Activated CD4-positive, alpha-beta T cell treated with anti-CD3 and anti-CD28 coated beads, Interleukin-2, amount 10 ng/mL, durations not matched to agents 24 days and 14 days (primary cell): ENCODE measurements at regions not wholly inside any gene's neighbourhood (a gene's known extent, or its start where the extent isn't known, plus 50 kb on each side); places are given as distances from the start of the nearest gene placed in this dataset.

Source experiments
- DNase-seq: peaks from one replicate; pipeline ENCODE4 v3.0.0; 2022
- H3K27ac Mint-ChIP-seq: one replicate; pipeline ENCODE4 v1.8.0; 2022; ENCODE audit warnings: mild to moderate bottlenecking, mixed read lengths
- H3K27me3 Mint-ChIP-seq: one replicate; pipeline ENCODE4 v1.8.0; 2022; ENCODE audit warnings: mixed read lengths
- H3K36me3 Mint-ChIP-seq: one replicate; pipeline ENCODE4 v1.8.0; 2022; ENCODE audit warnings: low read depth, mild to moderate bottlenecking, mixed read lengths
- H3K4me1 Mint-ChIP-seq: one replicate; pipeline ENCODE4 v1.8.0; 2021; ENCODE audit warnings: mixed read lengths
- H3K4me3 Mint-ChIP-seq: one replicate; pipeline ENCODE4 v1.8.0; 2022; ENCODE audit warnings: mild to moderate bottlenecking, moderate library complexity, mixed read lengths
- H3K9me3 Mint-ChIP-seq: one replicate; pipeline ENCODE4 v1.8.0; 2021; ENCODE audit warnings: mixed read lengths
- intact Hi-C: fragments of 100-400 bp; cut with micrococcal nuclease; formaldehyde crosslinking; loops from one replicate; pipeline ENCODE4 v1.15.1; 2023

DNA sequence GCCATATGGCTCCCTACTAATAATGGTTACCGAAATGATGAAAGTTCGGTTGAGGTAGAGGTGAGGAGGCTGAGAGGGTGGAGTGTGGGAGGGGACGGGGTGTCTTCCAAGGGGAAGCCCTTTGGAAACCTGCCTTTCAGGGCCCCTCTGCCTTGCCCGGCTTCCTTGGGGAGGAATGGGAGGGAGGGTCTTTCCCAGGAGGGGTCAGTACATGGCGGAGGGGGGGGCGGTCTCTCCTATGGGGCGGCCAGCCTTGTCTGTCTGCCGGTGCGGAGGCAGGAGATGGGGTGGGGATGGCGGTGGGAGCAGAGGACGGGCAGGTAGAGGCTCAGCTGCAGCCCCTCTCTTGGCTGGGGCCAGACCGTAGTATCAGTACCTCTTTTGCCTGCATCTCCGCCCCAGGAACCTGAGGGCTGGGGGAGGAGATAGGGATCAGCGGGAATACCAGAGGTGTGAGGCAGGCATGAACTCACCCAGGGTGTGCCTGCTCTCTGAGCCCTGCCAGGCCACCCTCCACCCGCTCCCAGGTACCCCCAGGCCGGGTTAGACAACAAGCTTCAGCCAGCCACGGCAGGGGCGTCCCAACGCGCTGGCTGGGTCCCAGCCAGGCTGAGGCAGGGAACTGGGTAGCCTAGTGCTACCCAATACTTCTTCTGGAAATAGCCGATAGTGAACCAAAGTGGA, 79.4 kb upstream of the POU3F1 start:
- Mint-ChIP-seq H3K27me3 (peaks cover under 1% of the 10 kb centered on the region), H3K4me1 (no peaks in the 10 kb centered on the region), H3K9me3 (no peaks in the 10 kb centered on the region), H3K27ac (no peak overlapping the region), H3K36me3 (no peaks in the 10 kb centered on the region), H3K4me3 (no peak overlapping the region)
- intact Hi-C loops = no loop called here
- DNase-seq = no peak

- Mint-ChIP-seq H3K4me1 (no peaks in the 10 kb centered on the region), H3K27ac (no peak overlapping the region), H3K4me3 (no peak overlapping the region), H3K9me3 (no peaks in the 10 kb centered on the region), H3K27me3 (no peaks in the 10 kb centered on the region), H3K36me3 (no peaks in the 10 kb centered on the region)
- no peak for DNase-seq
- intact Hi-C loops = no loop called here
Measured at GRCh38 chr1:38125016-38125415, 78.4 kb upstream of the POU3F1 start.

- H3K27me3 Mint-ChIP-seq = no peaks in the 10 kb centered on the region
- no peaks in the 10 kb centered on the region for H3K36me3 Mint-ChIP-seq
Measured at GRCh38 chr1:38123356-38124135, 77.0 kb upstream of the POU3F1 start.

DNA sequence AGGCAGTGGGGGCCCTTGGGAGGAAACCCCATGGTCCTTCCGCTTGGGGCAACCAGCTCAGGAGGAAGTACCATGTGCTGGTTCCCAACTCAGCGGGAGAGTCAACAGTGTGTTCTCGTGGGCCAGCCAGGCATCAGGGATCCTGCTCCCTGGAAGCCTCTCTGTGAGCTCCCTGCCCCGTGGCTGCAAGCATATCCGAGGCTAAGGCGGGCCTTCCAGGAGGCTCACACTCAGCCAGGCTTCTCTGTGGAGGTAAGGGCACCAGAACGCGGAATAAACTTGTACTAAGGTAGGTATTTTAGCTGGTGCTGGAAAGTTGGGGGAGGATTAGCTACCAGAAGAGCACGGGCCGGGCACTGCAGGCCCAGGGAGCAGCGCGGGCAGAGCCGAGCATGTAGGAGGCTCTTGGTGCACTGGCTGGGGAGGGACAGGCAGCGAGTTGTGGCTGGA, 74.7 kb upstream of the POU3F1 start:
- no peak overlapping the region for H3K27ac Mint-ChIP-seq
- intact Hi-C loops = no loop called here
- no peaks in the 10 kb centered on the region for H3K36me3 Mint-ChIP-seq
- H3K9me3 Mint-ChIP-seq = no peaks in the 10 kb centered on the region
- H3K27me3 Mint-ChIP-seq = no peaks in the 10 kb centered on the region
- H3K4me3 Mint-ChIP-seq = no peak overlapping the region
- no peak for DNase-seq
- H3K4me1 Mint-ChIP-seq = no peaks in the 10 kb centered on the region

More at GRCh38 chr1:38123356-38124135, 77.0 kb upstream of the POU3F1 start:
- Mint-ChIP-seq H3K27ac (no peak overlapping the region), H3K4me1 (no peaks in the 10 kb centered on the region), H3K9me3 (no peaks in the 10 kb centered on the region), H3K4me3 (no peak overlapping the region)
- intact Hi-C loops = no loop called here
- DNase-seq = no peak

DNA sequence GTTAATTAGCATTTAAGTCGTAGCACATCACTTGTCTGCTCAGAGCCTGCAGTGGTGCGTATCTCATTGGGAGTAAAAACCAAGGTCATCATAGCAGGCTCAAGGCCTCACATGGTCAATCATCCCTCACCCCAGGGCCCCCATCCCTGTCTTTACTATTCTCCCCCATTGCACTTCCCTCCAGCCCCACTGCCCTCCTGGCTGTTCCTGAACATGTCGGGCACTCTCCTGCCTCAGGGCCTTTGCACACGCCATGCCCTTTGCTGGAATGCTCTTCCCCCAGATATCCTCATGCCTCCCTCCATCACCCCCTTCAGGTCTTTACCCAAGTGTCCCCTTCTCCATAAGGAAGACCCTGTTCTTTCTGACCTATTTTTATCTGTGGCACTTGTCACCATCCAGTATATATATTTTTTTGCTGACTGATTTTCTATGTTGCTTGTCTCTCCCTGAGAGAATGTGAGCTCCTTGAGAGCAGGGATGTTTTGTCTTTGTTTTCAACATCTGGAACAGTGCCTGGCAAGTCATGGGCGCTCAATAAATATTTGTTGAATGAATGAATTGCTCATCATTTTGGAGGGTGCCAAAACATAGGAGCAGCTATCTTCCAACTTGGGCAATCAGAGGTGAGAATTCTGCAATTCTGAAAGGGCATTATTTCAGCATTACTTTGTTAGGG, 74.1 kb upstream of the POU3F1 start:
- H3K36me3 Mint-ChIP-seq = no peaks in the 10 kb centered on the region
- no peak overlapping the region for H3K27ac Mint-ChIP-seq
- no peaks in the 10 kb centered on the region for H3K9me3 Mint-ChIP-seq
- intact Hi-C loops = no loop called here
- no peaks in the 10 kb centered on the region for H3K4me1 Mint-ChIP-seq
- H3K4me3 Mint-ChIP-seq = no peak overlapping the region
- no peaks in the 10 kb centered on the region for H3K27me3 Mint-ChIP-seq
- no peak for DNase-seq

- H3K27ac Mint-ChIP-seq = no peak overlapping the region
- no peaks in the 10 kb centered on the region for H3K27me3 Mint-ChIP-seq
- intact Hi-C loops = no loop called here
- DNase-seq = no peak
- H3K4me1 Mint-ChIP-seq = no peaks in the 10 kb centered on the region
- no peak overlapping the region for H3K4me3 Mint-ChIP-seq
- no peaks in the 10 kb centered on the region for H3K36me3 Mint-ChIP-seq
- no peaks in the 10 kb centered on the region for H3K9me3 Mint-ChIP-seq
Measured at GRCh38 chr1:38118976-38119375, 72.4 kb upstream of the POU3F1 start.

- Mint-ChIP-seq H3K4me1 (no peaks in the 10 kb centered on the region), H3K9me3 (no peaks in the 10 kb centered on the region), H3K27me3 (no peaks in the 10 kb centered on the region), H3K4me3 (no peak overlapping the region), H3K27ac (no peak overlapping the region), H3K36me3 (no peaks in the 10 kb centered on the region)
- intact Hi-C loops = no loop called here
- no peak for DNase-seq
Measured at GRCh38 chr1:38117444-38117887, 70.9 kb upstream of the POU3F1 start.

DNA sequence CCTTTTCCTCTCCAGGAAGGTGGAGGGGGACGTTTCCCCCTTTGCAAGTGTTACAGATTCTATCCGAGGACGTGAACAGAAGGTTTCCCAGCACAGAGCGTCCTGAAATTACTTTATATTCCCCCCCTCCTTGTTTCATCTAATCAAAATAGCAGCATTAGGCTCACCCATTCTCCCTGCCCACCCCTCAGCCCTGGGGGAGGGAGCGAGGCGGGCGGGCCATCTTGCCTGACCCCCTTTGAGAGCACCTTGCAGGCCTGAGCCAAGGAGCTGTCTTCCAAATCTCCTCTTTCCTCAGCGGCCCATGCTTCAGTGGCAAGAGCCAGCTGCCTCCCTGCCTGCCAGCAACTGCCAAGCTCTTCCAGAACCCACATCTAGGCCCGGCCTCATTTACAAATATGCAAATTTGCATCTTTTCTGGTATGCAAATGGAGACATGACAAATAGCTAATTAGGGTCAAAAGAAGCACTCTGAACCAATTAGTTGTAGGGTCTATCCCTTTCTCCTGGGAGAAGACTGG, 69.1 kb upstream of the POU3F1 start:
- H3K9me3 Mint-ChIP-seq = no peaks in the 10 kb centered on the region
- H3K27ac Mint-ChIP-seq = no peak overlapping the region
- H3K36me3 Mint-ChIP-seq = no peaks in the 10 kb centered on the region
- H3K4me1 Mint-ChIP-seq = no peaks in the 10 kb centered on the region
- H3K4me3 Mint-ChIP-seq = no peak overlapping the region
- H3K27me3 Mint-ChIP-seq = peaks cover 2% of the 10 kb centered on the region
- DNase-seq = no peak
- intact Hi-C loops = no loop called here

DNA sequence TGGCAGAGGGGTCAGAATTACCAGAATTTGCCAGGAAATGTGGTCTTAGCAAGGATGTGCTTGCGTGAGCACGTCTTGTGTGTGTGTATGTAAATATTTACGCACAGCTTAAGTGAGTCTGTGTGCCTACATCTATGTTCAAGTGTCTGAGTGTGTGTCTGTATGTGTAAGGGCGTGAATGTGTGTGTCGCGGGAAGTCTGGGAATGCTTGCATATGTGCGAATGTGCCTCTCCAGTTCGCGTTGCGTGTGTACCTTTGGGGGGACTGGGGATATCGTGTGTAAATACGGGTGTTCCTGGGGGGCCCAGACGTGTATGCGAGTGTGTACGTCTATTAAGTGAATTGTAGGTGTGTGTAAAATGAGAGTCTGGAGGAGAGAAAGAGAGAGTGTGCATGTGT, 68.6 kb upstream of the POU3F1 start:
- Mint-ChIP-seq H3K27me3 (peaks cover 2% of the 10 kb centered on the region), H3K9me3 (no peaks in the 10 kb centered on the region), H3K4me3 (no peak overlapping the region), H3K36me3 (no peaks in the 10 kb centered on the region), H3K4me1 (no peaks in the 10 kb centered on the region), H3K27ac (no peak overlapping the region)
- no peak for DNase-seq
- intact Hi-C loops = no loop called here

DNA sequence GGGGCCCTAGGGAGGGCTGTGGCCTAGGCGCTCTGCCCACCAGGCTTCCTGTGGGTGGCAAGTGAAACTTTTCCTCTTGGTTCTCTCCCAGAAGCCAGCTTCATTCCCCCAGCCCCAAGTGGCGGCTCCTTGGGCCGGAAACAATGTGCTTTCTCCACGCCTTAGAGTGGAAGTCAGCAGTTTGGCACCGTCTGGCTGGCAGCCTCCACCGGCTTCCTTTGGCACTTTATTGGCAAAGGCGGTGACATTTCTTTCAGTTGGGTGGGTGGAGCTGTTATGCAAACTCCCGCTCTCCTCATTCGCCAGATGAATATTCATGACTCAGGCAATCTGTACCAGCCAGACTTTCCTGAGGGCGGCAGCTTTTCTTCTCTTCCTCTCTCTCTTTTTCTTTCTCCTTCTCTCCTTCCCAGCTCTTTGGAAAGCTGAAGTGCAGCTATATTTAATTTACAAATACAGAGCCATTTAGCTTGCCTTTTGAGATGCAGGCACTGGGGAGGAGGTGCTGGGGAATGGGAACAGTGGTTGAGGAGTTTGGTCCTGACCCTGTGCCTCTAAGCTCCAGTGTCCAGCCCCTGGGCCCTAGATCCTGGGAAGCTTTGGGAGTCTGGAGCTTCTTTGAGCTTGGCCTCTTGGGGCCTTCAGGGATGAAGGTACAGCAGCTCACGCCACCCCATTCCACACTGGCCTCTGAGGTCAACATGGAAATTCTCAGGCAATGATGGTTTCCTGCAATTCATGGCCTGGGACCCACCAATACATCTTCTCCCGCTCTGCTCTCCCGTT, 67.8 kb upstream of the POU3F1 start:
- no peaks in the 10 kb centered on the region for H3K36me3 Mint-ChIP-seq
- no peaks in the 10 kb centered on the region for H3K9me3 Mint-ChIP-seq
- intact Hi-C loops = no loop called here
- H3K27ac Mint-ChIP-seq = no peak overlapping the region
- no peak for DNase-seq
- peaks cover 5% of the 10 kb centered on the region for H3K27me3 Mint-ChIP-seq
- no peak overlapping the region for H3K4me3 Mint-ChIP-seq
- H3K4me1 Mint-ChIP-seq = no peaks in the 10 kb centered on the region

GRCh38 chr1:38113159-38113666, 66.6 kb upstream of the POU3F1 start:
- no peak for DNase-seq
- Mint-ChIP-seq H3K27ac (no peak overlapping the region), H3K9me3 (no peaks in the 10 kb centered on the region), H3K27me3 (peaks cover 8% of the 10 kb centered on the region), H3K4me1 (no peaks in the 10 kb centered on the region), H3K4me3 (no peak overlapping the region), H3K36me3 (no peaks in the 10 kb centered on the region)
- intact Hi-C loops = no loop called here

GRCh38 chr1:38111589-38111988, 65.0 kb upstream of the POU3F1 start:
- DNase-seq = no peak
- Mint-ChIP-seq H3K36me3 (no peaks in the 10 kb centered on the region), H3K4me1 (no peaks in the 10 kb centered on the region), H3K4me3 (no peak overlapping the region), H3K27ac (no peak overlapping the region), H3K27me3 (peaks cover 14% of the 10 kb centered on the region), H3K9me3 (no peaks in the 10 kb centered on the region)
- intact Hi-C loops = no loop called here

DNA sequence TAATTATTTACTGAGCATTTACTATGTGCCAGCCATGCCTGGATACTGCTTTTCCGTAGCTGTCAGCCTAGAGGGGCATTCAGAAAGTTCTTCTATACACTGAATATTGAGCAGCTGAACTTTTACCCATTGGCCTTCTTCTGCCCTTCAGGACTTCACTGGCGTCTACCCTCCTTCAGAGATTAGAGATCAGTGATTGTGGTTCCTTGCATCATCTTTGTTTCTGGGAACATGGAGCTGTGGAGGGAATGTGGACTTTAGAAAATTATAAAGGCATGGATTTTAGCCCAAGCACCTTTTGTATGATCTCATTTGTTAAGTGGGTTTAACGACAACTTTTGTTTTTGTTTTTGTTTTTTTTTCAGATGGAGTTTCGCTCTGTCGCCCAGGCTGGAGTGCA, 58.7 kb upstream of the POU3F1 start:
- Mint-ChIP-seq H3K27me3 (peaks cover 18% of the 10 kb centered on the region), H3K27ac (no peak overlapping the region), H3K4me3 (no peak overlapping the region), H3K9me3 (no peaks in the 10 kb centered on the region), H3K36me3 (no peaks in the 10 kb centered on the region), H3K4me1 (no peaks in the 10 kb centered on the region)
- DNase-seq = no peak
- intact Hi-C loops = no loop called here
